NCI-H345 treated with DMSO at 0.1 percent for 48 hours (cell line): ENCODE measurements at regions not wholly inside any gene's neighbourhood (a gene's known extent, or its start where the extent isn't known, plus 50 kb on each side); places are given as distances from the start of the nearest gene placed in this dataset.
"Not testable (repeated sequence)": the region's sequence is repeated elsewhere in the genome, so short reads cannot be mapped to it uniquely, and the experiment has no call there.

ENCODE experiments used
- DNase-seq: peaks from one replicate; lab custom pipeline; 2025; ENCODE audit not compliant: unreplicated experiment; lab: John Stamatoyannopoulos, UW

DNA sequence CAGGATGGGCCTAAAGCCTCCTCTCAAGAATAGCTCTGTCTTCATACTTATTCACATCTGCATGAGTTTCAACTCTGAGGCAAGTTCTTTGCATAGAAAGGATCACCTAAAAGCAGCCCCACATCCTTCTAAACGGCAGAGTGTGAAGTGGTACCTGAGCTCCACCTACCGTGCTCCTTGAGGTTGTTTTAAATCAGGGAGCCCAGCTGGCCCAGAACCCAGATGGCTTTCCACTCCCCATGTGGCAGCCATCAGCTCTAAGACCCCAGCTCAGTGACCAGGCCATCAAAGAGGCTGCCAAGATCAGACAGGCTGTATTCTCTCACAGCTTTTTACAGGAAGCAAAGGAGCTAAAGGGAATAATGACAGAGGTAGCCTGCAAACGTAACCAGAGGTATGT is 299.3 kb downstream of the RASEF start:
- DNase-seq = no peak

DNA sequence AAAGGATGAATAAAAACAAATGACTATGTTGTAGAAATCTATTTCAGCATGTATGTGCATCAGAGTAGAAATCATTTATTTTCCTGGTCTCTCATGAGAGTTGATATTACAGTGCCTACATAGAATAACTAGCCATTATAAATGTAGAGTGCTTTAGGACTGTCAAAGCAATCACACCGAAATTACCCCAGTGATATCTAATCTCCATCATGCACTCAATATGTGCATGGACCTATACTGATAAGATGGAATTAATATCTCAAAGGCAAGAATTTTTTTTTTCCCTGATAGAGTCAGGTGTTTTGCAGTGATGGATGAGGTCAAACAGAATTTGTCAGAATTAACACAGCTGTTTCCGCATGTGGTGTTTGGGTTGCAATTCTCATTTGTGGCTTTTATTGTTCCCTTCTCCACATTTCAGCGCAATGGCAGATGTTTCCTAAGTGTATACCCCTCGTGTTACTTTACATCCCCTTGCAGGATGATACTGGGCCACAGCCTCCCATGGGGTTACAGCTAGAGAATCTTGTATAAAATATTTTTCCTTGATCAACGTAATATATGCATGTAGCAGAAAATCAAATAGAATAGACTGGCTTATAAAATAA is 298.8 kb downstream of the RASEF start:
- no peak for DNase-seq

DNA sequence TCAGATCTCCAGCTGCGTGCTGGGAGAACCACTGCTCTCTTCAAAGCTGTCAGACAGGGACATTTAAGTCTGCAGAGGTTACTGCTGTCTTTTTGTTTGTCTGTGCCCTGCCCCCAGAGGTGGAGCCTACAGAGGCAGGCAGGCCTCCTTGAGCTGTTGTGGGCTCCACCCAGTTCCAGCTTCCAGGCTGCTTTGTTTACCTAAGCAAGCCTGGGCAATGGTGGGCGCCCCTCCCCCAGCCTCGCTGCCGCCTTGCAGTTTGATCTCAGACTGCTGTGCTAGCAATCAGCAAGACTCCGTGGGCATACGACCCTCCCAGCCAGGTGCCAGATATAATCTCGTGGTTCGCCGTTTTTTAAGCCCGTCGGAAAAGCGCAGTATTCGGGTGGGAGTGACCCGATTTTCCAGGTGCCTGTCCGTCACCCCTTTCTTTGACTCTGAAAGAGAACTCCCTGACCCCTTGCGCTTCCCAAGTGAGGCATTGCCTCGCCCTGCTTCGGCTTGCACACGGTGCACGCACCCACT is 288.2 kb downstream of the RASEF start:
- DNase-seq = not testable (repeated sequence)

DNA sequence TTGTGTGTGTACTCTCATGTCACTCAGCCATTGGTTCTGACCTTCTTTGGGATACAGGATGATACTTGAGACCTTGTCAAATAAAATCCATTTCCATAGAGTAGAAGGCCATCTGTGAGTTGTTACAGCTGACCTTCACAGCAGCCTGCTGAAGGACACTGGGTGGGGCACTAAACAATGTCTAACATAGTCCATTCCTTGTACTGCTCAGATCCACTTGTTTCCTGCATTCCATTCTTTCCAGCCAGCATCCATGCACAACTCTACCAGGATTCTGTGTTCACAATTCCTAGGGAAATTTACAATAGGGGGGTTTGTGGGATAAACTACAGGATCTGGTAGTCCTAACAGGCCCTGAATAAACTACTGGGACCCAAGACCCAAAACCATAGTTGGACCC is 286.4 kb downstream of the RASEF start:
- DNase-seq = no peak

DNA sequence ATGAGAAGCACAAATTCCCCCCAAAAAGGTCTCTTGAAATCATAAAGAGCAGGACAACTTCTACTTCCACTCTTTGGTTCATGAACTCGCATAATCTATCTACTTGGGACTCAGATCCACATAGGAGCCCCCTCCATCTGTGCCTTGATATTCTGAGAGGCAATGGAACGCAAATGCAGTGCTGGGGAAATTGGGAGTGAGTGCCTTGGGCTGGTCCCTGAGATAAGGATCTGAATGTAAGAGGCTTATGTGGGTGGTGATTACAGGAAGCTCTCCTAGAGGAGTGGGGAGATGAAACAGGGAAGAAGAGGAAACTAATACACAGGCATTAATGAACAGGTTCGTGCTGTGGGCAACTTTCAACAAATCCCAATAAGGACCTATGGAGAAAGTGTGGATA is 285.6 kb downstream of the RASEF start:
- no peak for DNase-seq

DNA sequence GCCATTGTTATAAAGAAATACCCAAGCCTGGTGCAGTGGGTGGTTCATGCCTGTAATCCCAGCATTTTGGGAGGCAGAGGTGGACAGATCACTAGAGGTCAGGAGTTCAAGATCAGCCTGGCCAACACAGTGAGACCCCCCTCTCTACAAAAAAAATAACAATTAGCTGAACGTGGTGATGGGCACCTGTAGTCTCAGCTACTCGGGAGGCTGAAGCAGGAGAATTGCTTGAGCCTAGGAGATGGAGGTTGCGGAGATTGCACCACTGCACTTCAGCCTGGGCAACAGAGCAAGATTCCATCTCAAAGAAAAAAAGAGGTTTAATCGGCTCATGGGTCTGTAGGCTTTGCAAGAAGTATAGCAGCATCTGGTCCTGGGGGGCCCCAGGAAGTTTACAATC is 284.0 kb downstream of the RASEF start:
- not testable (repeated sequence) for DNase-seq

DNA sequence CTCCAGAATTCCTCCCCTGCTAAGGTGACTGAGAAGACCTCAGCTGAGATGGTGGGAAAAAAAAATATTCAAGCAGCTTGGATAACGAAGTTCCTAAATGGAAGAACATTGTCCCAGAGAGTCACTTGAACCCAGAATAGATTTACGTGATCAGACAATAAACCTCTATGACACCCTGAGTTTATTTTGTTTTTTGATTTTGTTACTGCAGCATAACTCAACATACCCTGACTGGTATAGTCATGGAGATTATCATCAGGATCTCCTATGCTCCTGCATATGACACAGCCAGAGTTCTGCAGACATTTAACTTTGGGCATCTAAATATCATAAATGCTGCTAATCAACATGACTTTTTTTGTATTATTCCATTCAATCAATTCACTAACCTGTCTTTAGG is 282.9 kb downstream of the RASEF start:
- DNase-seq = no peak

DNA sequence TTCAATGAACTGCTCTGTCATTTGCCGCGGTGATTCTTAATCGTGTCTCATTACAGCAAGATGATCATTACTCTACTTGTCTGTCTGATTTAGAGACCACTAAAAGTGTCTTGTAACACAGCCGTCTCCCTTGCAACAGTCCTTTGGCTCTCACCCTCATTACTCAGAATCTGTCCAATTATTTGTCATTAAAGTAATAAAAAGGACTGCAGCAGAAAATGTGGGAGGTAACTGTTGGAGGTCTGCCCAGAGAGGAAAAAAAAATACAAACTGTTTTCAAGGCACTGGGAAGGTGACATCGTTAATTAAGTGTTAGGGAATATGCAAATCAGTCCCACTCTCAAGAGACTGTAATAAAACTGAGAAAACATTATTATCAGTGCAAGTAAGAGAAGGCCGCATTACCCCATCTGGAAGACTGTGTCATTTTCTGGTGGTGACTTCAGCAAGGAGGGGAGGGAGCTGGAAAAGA is 281.0 kb downstream of the RASEF start:
- no peak for DNase-seq

DNA sequence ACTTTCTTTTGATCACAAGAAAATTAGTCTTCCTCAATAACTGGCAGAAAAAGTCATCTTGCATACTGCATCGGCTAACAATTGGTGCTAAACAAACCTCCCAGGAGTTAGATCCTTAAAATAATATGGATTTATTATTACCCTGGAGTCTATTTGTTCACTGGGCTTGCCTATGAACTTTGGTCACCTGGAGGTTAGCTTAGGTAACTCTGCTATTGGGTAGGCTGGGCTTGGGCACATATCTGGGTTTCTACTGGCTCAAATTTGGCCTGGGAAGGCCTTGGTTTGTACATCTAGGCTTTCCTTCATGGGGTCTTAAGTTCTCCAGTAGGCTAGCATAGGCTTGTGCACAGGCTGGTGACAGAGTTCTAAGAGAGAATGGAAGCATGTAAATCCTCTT is 279.9 kb downstream of the RASEF start:
- DNase-seq = no peak

DNA sequence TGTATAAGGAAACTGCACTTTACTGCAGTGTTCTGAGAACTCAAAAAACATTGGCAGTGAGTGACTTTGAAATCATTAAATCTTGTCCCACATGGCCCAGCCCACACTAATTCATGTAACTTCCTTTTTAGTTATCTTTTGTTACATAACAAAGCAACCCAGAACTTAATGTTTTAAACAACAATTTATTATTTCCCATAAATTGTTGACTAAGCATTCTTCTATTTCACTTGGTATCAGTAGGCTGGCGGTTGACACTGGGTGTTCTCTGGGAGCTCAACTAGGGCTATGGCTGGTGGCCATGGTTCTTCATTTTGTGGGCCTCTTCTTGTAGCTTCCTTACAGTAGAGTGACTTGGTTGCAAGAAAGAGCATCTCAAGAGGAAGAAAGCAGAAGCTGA is 278.4 kb downstream of the RASEF start:
- no peak for DNase-seq

DNA sequence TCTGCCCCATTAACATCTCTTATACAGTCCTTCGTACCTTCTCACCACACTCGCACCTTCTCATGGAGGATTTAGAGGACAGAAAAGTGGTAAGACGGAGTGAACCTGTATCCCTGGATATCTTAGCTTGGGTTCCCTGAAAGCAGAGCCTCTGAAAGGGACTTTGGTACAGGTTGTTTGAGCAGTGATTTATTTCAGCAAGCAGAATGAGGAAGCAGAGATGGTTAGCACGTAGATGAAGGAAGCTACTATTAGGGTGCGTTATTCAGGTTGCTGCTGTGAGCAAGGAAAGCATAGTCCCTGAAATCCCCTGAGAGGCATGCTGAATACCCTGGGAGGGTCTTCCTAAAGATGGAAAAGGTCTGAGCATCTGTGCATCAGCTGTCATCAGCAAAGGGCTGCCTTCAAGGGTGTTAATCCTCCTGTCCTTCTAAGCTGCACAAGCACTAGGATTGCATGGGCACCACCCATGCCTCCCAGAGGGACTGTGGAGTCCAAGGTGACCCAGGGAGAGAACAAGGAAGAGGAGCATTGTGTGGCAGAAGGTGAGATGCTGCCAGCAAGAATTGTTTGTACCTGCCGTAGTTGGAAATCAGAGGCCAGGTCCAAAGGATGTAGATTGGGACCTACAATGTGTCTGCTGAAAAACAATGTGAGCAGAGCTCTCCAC is 273.7 kb downstream of the RASEF start:
- DNase-seq = no peak

DNA sequence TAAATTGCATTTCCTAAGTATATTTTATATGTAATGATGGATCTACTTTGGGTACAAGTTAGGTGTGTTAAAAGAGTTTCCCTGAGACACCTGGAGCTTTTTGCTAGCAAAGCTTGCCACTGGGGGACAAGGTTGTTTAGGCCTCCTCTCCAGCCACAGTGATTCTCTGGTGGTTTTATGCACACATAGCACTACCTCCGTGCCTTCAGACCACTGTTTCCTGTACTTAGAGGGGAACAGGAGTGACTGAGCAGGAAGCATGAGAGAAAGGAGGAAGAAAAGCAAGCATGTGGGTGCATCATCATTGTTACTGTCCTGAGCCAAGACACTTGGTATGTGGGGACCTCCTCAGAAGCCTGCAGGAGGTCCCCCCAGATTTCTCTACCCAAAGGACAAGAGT is 272.1 kb downstream of the RASEF start:
- DNase-seq = no peak

DNA sequence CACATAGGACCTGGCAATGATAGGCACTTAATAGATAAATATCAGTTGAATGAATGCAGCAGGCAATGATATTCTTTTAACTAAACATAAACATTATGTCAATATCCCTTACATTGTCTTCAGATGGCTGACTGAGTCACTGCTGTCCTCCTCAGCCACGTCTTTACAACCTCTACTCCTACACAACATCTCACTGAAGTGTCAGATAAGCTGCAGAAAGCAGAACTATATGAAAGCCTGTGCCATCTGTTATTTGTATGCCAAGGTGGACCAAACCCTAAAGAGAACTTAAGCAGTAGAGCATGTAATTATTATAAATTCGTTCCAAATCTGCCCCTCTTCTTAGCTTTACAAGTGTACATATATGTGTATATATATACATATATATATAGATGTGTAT is 271.2 kb downstream of the RASEF start:
- no peak for DNase-seq

DNA sequence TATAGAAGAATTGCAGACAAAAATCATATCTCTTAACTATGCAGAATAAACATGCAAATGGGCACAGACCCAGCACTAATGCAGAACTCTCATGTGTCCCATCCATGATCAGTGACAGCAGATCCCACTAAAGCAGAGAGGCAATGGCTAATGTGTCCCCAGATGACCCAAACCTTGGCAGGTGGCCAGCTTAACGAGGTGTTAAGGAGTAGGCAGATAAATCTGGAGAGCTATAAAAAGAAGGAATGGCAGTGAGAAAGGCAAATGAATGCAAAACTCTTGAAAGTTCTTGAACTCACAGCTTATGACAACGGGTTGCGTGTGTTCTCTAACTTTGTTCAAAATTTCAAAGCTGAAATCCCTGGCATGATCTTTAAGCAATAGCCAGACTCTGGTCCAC is 265.4 kb downstream of the RASEF start:
- no peak for DNase-seq

DNA sequence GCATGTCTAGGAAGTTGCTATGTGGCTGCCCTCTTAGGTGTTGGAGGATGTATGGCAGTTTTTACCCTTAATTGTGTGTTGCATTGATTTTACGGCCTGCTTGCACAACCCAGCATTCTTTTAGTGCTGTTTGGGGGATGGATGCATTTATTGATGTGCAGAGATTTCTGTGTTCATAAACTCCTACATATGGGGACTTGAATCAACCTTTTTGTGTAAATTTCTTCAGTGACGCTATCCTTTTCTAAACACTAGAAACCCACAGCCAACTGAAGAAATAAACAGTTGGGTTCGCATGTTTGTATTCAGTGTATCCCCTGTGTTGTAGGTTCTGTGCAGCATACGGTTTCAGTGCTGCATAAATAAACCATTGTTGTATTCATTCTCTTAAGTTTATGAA is 263.7 kb downstream of the RASEF start:
- DNase-seq = no peak

DNA sequence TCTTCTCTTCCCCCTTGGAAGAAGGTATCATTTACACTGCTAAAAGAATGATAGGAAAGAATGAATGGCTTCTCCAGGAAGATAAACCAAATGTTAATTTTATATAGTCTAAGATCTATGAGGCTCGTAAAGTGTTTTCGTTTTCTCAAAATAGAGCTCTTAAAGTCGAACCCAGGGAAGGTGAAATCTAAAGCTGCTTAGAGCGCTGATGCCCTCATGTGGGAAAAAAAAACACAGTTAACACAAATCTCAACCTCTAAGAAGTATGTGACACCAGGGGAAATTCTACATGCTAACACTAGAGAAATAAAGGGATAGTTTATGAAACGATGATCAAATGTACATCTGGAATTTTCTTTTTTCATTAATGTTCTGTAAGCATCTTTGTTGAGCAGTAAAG is 257.9 kb downstream of the RASEF start:
- no peak for DNase-seq

DNA sequence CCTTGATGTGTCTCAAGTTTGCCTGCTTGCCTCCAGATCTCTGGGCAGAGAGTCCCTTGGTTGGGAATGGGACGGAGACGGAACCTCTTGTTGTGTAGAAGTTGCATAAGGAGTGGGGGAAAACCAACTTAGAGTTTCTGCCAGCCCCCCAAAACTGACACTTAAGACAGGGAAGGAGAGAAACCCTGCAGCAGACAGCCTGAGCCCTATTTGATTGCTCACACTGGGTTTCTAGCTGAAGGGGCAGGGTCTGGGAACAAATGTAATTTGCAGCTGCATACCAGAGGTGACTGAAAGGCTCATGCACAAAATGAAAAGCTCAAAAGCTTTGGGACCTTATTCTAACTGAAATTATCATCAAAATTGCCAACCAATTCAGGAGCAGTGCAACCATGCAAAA is 254.5 kb downstream of the RASEF start:
- DNase-seq = no peak

DNA sequence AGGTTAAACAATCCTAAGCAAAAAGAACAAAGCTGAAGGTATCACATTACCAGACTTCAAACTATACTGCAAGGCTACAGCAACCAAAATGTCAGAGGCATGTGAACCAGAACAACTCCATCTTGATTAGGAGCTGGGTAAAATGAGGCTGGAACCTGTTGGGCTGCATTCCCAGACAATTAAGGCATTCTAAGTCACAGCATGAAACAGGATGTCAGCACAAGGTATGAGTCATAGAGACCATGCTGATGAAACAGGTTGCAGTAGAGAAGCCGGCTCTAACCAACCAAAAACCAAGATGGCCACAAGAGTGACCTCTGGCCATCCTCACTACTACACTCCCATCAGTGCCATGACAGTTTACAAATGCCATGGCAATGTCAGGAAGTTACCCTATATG is 252.0 kb downstream of the RASEF start:
- DNase-seq = no peak

DNA sequence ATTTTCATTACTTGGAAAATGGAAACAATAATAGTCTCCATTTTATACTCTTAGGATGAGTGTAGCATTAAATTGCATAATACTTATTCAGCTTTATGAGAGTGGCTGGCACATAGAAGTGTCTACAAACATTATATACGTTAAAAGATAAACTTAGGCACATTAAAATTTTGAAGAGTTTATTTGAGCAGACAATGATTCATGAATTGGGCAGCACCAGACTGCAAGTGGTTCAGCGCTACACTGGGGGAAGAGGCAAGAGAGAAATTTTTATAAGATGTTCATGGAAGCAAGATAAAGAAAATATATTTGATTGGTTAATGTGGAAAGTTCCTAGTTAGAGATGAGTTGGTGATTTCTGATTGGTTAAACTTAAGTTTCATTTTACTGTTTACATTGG is 243.7 kb downstream of the RASEF start:
- DNase-seq = no peak

DNA sequence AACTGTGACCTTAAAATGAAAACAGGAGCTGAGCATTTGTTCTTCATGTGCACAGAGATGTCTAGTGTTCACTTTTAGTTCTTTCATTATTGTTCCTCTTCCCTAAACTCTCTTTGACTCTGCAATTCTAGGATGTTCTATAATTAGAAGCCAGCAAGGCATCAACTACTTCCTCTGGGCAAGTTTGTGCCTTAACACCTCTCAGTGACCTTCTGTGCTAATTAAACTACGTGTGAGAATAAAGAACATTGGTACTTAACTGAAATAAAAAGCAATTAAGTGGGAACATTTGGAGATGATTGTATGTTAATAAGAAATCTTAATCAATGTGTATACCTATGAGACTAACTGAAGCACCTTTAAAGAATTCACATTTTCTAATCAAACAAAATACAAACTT is 242.8 kb downstream of the RASEF start:
- no peak for DNase-seq

DNA sequence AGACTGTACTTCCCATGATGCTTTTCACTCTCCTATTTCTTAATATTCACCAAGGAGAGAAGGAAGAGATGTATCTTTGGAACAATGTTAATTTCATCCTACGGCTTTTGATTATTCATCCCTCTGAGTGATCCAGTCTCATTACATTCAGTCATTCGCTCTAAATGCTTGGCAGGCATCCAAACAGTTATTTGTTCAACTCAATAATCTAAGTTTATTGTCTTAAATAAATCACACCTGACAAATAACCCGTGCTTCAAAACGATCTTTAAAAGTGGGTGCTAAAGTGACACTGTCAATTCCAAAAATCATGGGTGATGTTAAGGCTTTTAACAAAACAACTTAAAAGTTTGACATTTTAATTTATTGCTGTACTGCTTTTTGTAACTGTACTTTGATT is 233.1 kb downstream of the RASEF start:
- no peak for DNase-seq

DNA sequence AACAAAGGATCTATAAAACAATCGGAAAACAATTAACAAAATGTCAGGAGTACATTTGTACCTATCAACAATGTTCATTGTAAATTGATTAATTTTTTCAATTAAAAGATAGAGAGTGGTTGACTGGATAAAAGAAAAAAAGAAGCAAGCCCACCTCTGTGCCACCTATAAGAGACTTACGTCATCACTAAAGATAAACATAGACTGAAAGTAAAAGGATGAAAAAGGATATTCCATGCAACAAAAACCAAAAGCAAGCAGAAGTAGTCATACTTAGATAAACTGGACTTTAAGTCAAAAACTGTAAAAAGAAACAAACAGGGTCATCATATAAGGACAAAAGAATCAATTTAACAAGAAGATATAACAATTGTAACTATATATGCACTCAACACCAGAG is 197.4 kb downstream of the RASEF start:
- no peak for DNase-seq
